Activated CD4-positive, alpha-beta T cell treated with anti-CD3 and anti-CD28 coated beads, Interleukin-2, amount 10 ng/mL, durations not matched to agents 7 days and 5 days (primary cell): ENCODE measurements at regions not wholly inside any gene's neighbourhood (a gene's known extent, or its start where the extent isn't known, plus 50 kb on each side); places are given as distances from the start of the nearest gene placed in this dataset.

ENCODE experiments used
- CTCF ChIA-PET: fragments of 350-600 bp; sonication (Branson Sonifier 250); formaldehyde crosslinking; loops from one replicate; lab custom pipeline; 2021; ENCODE audit warnings: antibody characterized with exemption; lab: Charles Lee
- POLR2A ChIA-PET: fragments of 350-600 bp; sonication (Branson Sonifier 250); formaldehyde crosslinking; loops from one replicate; lab custom pipeline; 2021; ENCODE audit warnings: antibody characterized with exemption; lab: Charles Lee
- DNase-seq: peaks from one replicate; pipeline ENCODE4 v3.0.0-alpha.2; 2020
- H3K27ac Mint-ChIP-seq: one replicate; pipeline ENCODE4 v1.8.0; 2021; ENCODE audit warnings: mild to moderate bottlenecking, moderate library complexity, mixed read lengths
- H3K27me3 Mint-ChIP-seq: one replicate; pipeline ENCODE4 v1.8.0; 2021; ENCODE audit warnings: mixed read lengths
- H3K36me3 Mint-ChIP-seq: one replicate; pipeline ENCODE4 v1.8.0; 2021; ENCODE audit warnings: low read depth, mixed read lengths
- H3K4me1 Mint-ChIP-seq: one replicate; pipeline ENCODE4 v1.8.0; 2021; ENCODE audit warnings: mixed read lengths
- H3K4me3 Mint-ChIP-seq: one replicate; pipeline ENCODE4 v1.8.0; 2021; ENCODE audit warnings: mild to moderate bottlenecking, moderate library complexity, mixed read lengths
- H3K9me3 Mint-ChIP-seq: one replicate; pipeline ENCODE4 v1.8.0; 2021; ENCODE audit warnings: mixed read lengths

DNA sequence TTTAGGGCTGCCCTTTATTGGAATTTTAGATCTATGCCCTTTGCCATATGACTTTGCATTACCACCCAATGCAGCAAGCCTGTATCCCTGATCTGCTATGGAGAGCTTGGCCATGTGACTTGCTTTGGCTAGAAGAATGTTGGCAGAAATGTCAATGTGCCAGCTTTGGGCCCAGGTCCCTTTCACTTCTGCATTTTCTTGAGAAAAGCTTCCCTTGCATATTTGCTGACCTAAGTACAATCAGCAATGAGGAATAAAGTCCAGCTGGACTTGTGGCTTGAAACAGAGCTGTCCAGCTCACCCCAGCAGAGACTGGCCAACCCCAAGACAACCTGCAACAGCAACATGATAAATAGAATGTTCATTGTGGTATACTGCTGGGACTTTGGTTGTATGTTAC, 135.9 kb downstream of the PAH start:
- DNase-seq, result no peak
- no peaks in the 10 kb centered on the region for H3K36me3 Mint-ChIP-seq
- H3K4me3 Mint-ChIP-seq, result no peak overlapping the region
- CTCF ChIA-PET, result interaction anchor here (0.6 kb wide), 1 partner anchor 555 kb away, joined by 3 read pairs; no protein-coding TSS in a partner anchor
- H3K27me3 Mint-ChIP-seq, result no peaks in the 10 kb centered on the region
- H3K27ac Mint-ChIP-seq, result no peak overlapping the region
- no peaks in the 10 kb centered on the region for H3K9me3 Mint-ChIP-seq
- no peaks in the 10 kb centered on the region for H3K4me1 Mint-ChIP-seq
- POLR2A ChIA-PET, result no interaction called here

DNA sequence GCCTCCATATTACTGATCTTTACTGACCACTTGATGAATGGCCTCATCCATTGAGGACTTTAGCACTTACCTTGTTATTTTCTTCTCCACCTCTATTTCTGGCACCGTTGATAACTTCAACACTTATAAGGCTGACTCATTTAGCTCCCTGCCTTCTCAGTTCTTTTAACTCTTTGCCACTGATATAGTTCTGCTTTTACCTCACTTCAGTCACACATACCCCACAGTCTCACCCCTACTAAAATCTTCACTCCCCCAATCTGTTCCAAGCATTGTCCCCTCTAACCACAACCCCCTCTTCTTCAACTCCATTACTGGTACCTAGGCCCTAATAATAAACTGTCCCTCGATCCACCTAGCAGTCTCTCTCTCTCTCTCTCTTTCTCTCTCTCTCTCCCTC, 141.0 kb downstream of the PAH start:
- no peak overlapping the region for H3K4me3 Mint-ChIP-seq
- POLR2A ChIA-PET, result no interaction called here
- no peak for DNase-seq
- H3K4me1 Mint-ChIP-seq, result no peaks in the 10 kb centered on the region
- no peaks in the 10 kb centered on the region for H3K36me3 Mint-ChIP-seq
- CTCF ChIA-PET, result no interaction called here
- H3K27me3 Mint-ChIP-seq, result no peaks in the 10 kb centered on the region
- no peaks in the 10 kb centered on the region for H3K9me3 Mint-ChIP-seq
- H3K27ac Mint-ChIP-seq, result no peak overlapping the region

DNA sequence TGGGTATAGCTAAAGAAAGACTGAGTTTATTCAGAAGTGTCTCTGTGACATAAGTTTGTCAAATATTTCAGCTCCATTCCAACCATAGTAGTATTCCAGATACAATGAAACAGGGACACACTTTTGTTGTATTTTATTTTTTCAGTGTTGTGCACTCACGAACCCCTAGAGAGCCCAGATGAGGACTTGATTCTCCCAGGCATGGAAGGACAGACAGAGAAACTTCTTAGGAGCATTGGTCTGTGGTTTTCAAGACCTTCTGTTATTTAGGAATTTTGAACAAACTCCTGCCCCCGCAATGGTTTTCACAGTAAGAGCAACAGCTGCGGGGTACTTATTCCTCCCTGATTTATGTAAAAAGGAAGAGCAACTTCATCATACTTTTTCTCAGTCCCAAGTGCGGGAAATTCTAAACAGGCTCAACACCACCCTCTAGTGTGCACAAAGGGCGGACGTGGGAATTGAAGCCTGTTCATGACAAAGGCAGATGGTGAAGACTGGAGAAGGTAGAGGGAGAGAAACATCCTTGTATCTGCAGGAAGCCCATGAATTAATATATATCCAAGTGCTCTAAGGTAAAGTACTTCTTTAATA, 147.6 kb downstream of the PAH start:
- CTCF ChIA-PET, result interaction anchor here (0.7 to 1.1 kb wide), 2 partner anchors 9 to 10 kb away, joined by 3 read pairs; no protein-coding TSS in a partner anchor
- peaks cover 3% of the 10 kb centered on the region for H3K27me3 Mint-ChIP-seq

DNA sequence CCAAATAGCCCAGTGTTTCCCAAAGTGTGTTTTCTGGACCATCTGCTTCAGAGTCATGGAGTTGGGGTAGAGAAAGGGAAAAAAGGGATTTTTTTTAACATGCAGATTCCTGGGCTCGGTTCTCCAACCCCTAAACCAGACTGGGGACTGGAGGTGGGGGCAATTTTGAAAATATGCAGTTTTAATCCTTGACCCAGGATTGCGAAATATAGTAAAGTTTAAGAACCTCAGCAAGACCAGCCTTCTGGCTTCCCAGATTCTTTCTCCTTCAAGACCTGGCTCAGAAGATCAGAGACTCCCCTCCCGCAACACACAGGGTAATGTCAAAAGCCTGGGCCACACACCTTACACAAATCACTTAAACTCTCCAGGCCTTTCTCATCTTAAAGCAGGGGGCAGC, 150.1 kb downstream of the PAH start:
- H3K4me1 Mint-ChIP-seq, result no peaks in the 10 kb centered on the region

More for the DNA sequence above, 147.6 kb downstream of the PAH start:
- POLR2A ChIA-PET, result no interaction called here
- no peaks in the 10 kb centered on the region for H3K36me3 Mint-ChIP-seq
- peak; percentile 40 for DNase-seq
- H3K4me1 Mint-ChIP-seq, result no peaks in the 10 kb centered on the region
- no peak overlapping the region for H3K4me3 Mint-ChIP-seq
- H3K9me3 Mint-ChIP-seq, result no peaks in the 10 kb centered on the region
- no peak overlapping the region for H3K27ac Mint-ChIP-seq

DNA sequence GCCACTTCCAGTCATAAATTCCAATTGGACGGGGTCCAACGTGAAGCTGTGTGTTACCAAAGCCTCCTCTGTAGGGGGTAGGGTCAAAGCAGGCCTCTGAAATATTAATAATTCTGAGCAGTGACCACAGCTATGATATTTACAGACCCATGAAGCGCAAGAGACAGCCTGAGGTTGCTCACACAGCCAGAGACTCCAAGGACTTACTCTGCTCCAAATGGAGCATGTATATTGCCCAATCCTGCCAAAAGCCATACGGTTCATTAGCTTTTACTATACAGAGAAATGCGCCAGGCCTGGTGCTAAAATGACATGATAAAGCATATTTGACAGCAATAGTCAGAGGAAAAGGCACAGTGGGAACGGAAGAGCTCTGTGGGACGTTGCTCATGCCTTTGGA, 151.3 kb downstream of the PAH start:
- ChIA-PET CTCF (no interaction called here), POLR2A (no interaction called here)
- H3K36me3 Mint-ChIP-seq, result no peaks in the 10 kb centered on the region
- peaks cover 3% of the 10 kb centered on the region for H3K27me3 Mint-ChIP-seq
- H3K4me3 Mint-ChIP-seq, result no peak overlapping the region
- no peaks in the 10 kb centered on the region for H3K4me1 Mint-ChIP-seq
- no peak overlapping the region for H3K27ac Mint-ChIP-seq
- DNase-seq, result no peak
- no peaks in the 10 kb centered on the region for H3K9me3 Mint-ChIP-seq

More for the DNA sequence above, 150.1 kb downstream of the PAH start:
- Mint-ChIP-seq H3K36me3 (no peaks in the 10 kb centered on the region), H3K27me3 (peaks cover 3% of the 10 kb centered on the region), H3K9me3 (no peaks in the 10 kb centered on the region), H3K27ac (no peak overlapping the region), H3K4me3 (no peak overlapping the region)
- DNase-seq, result no peak
- ChIA-PET POLR2A (no interaction called here), CTCF (no interaction called here)

DNA sequence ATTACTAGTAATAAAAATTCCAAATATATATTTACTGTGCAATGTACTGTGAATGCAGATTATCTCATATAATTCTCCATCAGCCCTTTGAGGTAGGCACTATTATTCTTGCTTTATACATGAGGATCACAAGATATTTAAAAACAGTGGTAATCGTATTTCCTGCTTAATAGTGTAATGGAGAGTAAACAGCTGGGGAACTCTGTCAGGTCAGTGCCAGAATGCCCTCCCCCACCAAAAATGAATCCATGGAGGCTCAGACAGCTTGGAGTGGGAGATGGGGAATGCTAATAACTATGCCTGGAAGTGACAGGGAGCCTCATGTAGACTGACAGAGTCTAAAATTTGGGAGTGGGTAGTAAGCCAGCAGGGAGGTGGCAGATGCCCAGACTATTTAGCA, 153.6 kb downstream of the PAH start:
- Mint-ChIP-seq H3K27ac (no peak overlapping the region), H3K36me3 (no peaks in the 10 kb centered on the region), H3K4me3 (no peak overlapping the region), H3K9me3 (no peaks in the 10 kb centered on the region), H3K4me1 (no peaks in the 10 kb centered on the region), H3K27me3 (peaks cover 2% of the 10 kb centered on the region)
- ChIA-PET POLR2A (no interaction called here), CTCF (no interaction called here)
- no peak for DNase-seq

DNA sequence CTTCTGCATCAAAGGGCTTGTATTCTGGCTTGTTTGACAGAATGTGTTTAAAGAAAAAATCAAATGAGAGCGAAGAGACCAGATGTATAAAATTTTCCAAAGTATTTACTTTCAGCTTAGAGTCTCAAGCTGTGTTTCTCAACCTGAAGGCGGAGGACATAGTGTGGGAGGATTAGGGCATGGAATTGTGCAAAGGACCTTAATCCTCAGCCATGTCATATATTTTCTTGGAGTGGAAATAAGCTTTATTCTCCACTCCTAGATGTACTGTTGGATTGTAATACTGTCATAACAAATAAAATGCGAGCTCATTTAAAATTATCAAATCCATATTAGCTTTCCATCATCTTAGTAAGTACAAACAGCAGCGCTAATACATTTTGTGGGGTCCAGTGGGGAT, 154.0 kb downstream of the PAH start:
- ChIA-PET CTCF (interaction anchor here (0.6 kb wide), 1 partner anchor 226 kb away, joined by 3 read pairs; no protein-coding TSS in a partner anchor), POLR2A (no interaction called here)
- no peak for DNase-seq
- Mint-ChIP-seq H3K4me3 (no peak overlapping the region), H3K27ac (no peak overlapping the region), H3K36me3 (no peaks in the 10 kb centered on the region), H3K27me3 (peaks cover 2% of the 10 kb centered on the region), H3K9me3 (no peaks in the 10 kb centered on the region), H3K4me1 (no peaks in the 10 kb centered on the region)

DNA sequence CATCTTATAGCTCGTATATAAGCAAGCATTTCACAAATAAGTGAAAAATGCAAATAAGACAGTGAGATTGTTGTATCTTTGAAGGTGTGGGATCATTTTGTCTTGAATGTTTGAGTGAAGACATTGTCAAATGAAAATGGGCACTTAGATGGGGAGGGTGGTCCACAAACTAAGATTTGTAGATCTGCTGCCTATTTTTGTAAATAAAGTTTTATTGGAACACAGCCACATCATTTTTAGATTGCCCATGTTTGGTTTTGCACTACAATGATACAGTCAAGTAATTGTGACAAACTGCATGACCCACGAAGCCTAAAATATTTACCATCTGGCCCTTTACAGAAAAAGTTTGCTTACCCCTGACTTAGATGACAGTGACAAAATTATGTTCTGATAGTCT, 156.7 kb downstream of the PAH start:
- Mint-ChIP-seq H3K36me3 (no peaks in the 10 kb centered on the region), H3K27me3 (peaks cover 2% of the 10 kb centered on the region), H3K4me3 (no peak overlapping the region), H3K4me1 (no peaks in the 10 kb centered on the region), H3K27ac (no peak overlapping the region), H3K9me3 (no peaks in the 10 kb centered on the region)
- no peak for DNase-seq
- ChIA-PET POLR2A (no interaction called here), CTCF (interaction anchor here (0.8 to 1.5 kb wide), 2 partner anchors 9 kb away, joined by 3 read pairs; no protein-coding TSS in a partner anchor)

DNA sequence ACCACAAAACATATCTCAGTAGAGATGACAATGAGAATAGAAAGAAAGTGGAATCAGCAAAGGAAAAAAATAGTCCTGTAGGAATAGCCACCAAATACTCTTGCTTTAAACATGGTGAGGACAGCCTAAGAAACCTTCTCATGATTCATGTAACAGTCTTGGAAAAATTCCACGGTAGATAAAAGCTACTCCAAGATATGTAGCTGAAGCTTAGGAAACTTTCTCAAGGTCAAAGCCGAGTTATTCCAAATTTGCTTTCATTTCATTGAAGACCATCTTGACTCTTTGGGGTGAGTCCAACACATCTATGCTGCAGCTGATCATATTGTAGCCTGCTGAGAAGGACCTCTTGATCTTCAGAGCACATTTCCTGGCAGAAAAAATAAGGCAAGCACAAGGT, 157.6 kb downstream of the PAH start:
- Mint-ChIP-seq H3K4me1 (no peaks in the 10 kb centered on the region), H3K9me3 (no peaks in the 10 kb centered on the region), H3K36me3 (no peaks in the 10 kb centered on the region), H3K27ac (no peak overlapping the region), H3K4me3 (no peak overlapping the region), H3K27me3 (peaks cover 2% of the 10 kb centered on the region)
- CTCF ChIA-PET, result interaction anchor here (0.8 to 1.5 kb wide), 2 partner anchors 8 to 10 kb away, joined by 3 read pairs; no protein-coding TSS in a partner anchor
- POLR2A ChIA-PET, result no interaction called here
- no peak for DNase-seq

DNA sequence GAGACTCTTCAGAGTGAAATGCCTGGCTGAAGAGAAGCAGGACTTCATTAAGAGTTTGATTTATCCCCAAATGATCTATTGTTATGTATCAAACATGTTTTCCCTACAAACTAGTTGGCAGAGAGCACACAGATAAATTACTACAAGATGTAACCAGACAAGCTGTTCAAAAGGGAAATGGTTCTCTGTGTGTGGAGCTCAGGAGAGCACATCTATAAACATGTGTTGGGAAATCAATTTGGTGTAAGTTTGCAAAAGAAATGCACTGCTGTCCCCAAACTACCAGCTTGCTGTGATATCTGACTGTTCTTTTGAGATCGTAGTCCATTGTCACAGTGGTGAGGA, 159.2 kb downstream of the PAH start:
- Mint-ChIP-seq H3K4me1 (no peaks in the 10 kb centered on the region), H3K27me3 (peaks cover 2% of the 10 kb centered on the region), H3K4me3 (no peak overlapping the region), H3K9me3 (no peaks in the 10 kb centered on the region), H3K27ac (no peak overlapping the region), H3K36me3 (no peaks in the 10 kb centered on the region)
- CTCF ChIA-PET, result no interaction called here
- POLR2A ChIA-PET, result no interaction called here
- no peak for DNase-seq

DNA sequence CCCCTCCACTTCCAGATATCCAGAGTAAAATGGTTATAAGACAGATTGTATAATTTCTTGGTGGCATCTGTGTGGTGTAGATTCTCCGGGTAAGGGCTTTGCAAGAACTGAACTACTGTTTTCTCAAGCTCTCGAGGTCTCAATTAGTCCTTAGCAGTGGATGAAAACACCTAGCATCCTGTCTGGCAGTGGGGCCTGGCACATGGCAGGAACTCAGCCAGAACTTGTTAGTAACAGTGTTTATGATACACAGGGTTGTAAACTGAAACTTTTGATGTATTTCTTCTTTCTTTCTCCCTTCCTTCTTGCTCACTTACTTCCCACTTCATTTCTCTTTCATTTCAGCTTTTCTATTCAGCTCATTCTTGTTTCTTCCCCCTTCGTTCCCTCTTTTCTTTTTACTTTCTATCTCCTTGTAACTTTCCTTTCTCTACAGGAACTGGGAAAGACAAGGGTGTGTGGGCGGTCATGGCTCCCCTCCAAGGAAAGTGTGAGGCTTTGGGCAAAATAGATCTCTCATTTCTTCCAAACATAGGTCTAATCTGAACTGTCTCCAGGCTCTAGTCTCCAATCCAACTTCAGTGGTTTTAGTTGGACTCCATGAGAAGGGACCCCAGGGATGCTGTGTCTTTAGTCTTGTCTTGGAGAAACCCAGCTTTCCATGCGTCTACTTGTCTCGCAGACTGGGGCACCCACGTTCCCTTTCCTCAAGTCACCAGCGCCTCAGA, 159.7 kb downstream of the PAH start:
- no peak for DNase-seq
- H3K4me3 Mint-ChIP-seq, result no peak overlapping the region
- CTCF ChIA-PET, result no interaction called here
- no peaks in the 10 kb centered on the region for H3K36me3 Mint-ChIP-seq
- H3K4me1 Mint-ChIP-seq, result no peaks in the 10 kb centered on the region
- peaks cover 2% of the 10 kb centered on the region for H3K27me3 Mint-ChIP-seq
- no peak overlapping the region for H3K27ac Mint-ChIP-seq
- no peaks in the 10 kb centered on the region for H3K9me3 Mint-ChIP-seq
- POLR2A ChIA-PET, result no interaction called here

DNA sequence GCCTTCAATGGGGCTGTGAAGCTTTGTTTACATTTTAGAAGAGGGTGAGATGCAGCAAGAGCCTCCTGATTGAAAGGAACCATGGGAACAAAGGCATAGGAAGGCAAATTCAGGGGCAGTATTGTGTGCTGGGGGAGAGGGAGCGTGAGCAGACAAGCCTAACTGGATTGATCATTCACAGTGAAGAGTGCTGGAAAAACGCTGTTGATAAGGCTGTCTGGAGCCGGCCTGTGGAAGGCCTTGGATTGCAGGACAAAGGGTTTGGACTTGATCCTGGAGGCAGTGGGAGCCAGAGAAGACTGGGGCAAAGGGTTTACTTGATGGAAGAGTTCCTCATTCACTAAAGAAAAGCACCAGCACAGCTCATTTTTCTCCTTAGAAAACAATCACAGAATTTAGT, 160.5 kb downstream of the PAH start:
- no peaks in the 10 kb centered on the region for H3K36me3 Mint-ChIP-seq
- POLR2A ChIA-PET, result no interaction called here

DNA sequence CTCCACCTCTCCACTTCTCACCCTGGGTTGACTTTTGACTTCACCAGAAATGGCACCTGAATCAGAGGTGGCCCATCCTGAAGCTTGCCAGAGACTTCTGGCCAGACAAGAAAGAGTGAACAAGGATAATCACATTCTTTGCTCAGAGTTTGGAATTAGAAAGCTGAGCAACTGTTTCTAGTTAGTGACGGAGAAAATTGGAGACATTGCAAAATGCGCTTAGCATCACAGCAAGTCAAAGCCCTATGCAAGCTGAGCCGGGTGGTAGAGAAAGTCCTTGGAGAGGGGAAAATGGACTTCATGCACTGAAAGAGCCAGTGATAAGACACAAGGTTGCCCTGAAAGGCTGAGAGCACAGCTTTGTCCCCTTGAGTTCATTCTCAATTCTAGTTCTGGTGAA, 161.8 kb downstream of the PAH start:
- POLR2A ChIA-PET, result no interaction called here
- H3K36me3 Mint-ChIP-seq, result no peaks in the 10 kb centered on the region
- peaks cover 4% of the 10 kb centered on the region for H3K27me3 Mint-ChIP-seq
- H3K27ac Mint-ChIP-seq, result no peak overlapping the region
- H3K4me3 Mint-ChIP-seq, result no peak overlapping the region
- no peak for DNase-seq
- no peaks in the 10 kb centered on the region for H3K4me1 Mint-ChIP-seq
- CTCF ChIA-PET, result no interaction called here
- H3K9me3 Mint-ChIP-seq, result no peaks in the 10 kb centered on the region

More for the DNA sequence above, 160.5 kb downstream of the PAH start:
- no peak overlapping the region for H3K4me3 Mint-ChIP-seq
- DNase-seq, result no peak
- H3K9me3 Mint-ChIP-seq, result no peaks in the 10 kb centered on the region
- peaks cover 4% of the 10 kb centered on the region for H3K27me3 Mint-ChIP-seq
- H3K4me1 Mint-ChIP-seq, result no peaks in the 10 kb centered on the region
- no peak overlapping the region for H3K27ac Mint-ChIP-seq
- CTCF ChIA-PET, result no interaction called here
